ENCODE measurements at regions not wholly inside any gene's neighbourhood (a gene's known extent, or its start where the extent isn't known, plus 50 kb on each side); places are given as distances from the start of the nearest gene placed in this dataset.

GRCh38 chr6:167567142-167568033 is 242.5 kb downstream of the TTLL2 start:
- TF ChIP-seq CTCF (IDR thresholded peaks at IDR 0.05): no peak
- TF ChIP-seq ZFX (IDR thresholded peaks at IDR 0.05; ENCODE audit: borderline replicate concordance): no peak
